ENCODE measurements at regions not wholly inside any gene's neighbourhood (a gene's known extent, or its start where the extent isn't known, plus 50 kb on each side); places are given as distances from the start of the nearest gene placed in this dataset.
A peak's percentile ranks its signal among the peaks of the same experiment; 100 is the strongest.
"Not testable (repeated sequence)": the region's sequence is repeated elsewhere in the genome, so short reads cannot be mapped to it uniquely, and the experiment has no call there.

DNA sequence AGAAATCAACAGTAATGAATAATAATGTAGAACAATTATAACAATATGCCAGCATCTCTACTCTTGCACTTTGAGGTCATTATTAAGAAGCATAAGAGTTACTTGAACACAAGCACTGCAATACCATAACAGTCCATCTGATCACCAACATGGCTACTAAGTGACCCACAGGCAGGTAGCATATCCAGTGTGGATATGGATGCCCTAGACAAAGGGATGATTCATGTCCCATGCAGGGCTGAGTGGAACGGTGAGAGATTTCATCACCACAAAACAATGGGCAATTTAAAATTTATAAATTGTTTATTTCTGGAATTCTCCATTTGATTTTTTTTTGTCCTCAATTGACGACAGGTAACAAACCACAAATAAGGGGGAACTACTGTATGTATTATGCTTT lies 107.7 kb upstream of the TSC22D2 start:
- no peak for DNase-seq

DNA sequence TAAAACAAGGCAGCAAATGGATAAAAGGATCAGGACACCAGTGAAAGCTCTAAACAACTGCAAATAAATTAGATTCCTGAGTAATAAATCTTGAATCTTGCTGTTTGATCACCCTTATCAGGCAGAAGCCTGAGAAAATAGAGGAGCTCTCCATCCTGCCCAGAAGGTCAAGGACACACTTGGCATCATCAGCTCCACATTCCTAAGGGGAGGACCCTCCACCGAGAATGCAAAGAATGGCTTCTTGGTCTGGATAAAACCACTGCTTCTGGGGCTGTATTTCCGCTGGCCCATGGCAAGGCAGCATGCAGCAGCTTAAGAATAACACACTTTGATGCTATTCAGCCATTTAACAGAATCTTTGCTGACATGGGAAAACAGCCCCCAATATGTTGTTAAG lies 108.9 kb upstream of the TSC22D2 start:
- DNase-seq, result no peak

DNA sequence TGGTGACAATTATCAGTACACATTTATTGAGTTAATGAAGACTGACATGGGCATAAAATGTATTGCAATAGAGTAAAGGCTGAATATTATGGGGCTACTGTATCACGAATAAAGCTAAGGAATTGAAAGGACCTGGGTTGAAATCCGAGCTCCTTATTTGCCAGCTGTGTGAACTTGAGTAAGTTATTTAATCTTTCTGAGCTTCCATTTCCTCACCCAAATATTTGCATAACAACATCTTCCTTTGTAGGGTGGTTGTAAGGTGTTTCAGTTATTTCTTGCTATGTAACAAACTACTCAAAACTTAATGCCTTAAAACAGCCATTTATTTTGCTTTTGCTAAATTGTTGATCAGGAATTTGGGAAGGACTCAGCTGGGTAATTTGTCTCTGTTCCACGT lies 111.1 kb upstream of the TSC22D2 start:
- no peak for DNase-seq

DNA sequence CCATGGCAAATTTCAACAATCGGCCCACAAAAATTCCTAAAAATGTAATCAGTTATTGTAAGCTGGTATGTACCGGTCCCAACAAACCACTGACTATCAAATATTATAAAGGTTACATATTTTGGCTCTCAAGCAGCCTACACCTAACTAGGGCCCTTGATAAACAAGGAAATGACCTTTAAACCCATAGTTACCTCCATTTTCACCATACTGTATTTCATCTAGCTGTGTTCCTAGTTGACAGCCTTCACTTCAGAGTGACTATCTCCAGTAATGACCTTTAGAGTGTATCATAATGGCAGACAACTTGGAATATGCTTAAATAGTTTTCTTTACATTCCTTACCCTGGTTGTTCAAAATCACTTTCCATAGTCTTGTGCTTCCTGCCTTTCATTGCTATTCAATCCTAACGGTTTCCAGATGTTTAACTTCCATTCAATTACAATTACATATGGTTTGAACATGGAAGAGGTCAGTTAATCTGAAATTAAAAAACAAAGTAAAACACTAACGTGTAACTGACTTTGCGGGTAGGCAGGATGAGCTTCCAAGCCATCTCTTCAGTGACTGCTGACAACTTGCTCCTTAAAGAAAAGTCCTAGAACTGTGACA lies 111.9 kb upstream of the TSC22D2 start:
- no peak for DNase-seq

DNA sequence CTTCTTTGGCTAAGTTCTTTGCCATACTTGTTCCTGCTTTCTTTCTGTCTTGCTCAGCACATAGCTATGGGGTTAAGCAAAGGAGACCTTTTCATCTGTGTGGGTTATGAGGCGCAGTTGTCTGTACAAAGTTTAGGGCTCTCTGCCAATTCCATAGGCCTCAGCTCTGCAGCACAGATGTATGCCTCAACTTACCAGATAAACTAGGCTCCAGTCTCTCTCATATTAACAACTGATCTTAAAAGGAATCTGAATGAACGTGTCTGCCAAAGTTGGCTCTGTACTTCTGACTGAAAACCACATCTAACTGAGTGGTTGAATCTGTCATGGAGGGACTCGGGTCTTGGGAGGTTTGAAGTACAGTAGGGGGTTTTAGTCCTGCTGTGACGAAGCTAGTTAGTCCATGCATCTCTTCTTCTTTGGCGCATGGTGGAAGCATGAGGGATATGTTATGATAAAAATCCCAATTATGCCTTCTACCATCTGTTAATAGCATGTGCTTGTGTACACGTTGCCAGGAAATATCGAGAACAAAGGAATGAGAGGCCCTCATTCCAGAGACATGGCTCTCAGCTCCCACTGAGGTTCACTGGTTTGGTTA lies 114.6 kb upstream of the TSC22D2 start:
- no peak for DNase-seq

DNA sequence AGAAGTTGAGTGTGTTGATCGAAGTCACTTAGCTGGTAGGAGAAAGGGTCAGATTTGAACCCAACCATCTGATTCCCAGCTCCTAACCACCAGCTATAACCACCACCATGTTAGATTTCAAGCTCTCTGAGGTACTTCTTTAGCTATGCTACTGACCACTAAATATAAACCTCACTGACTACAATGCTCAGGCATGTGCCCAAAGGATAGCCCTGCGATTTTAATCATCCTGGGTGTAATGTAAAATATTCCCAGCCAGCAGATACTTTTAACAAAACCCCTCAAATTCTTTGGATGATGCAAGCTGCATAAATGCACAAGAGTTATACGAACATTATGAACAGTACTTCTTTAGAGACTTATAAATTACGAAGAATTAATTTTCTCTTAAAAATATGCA lies 115.2 kb upstream of the TSC22D2 start:
- no peak for DNase-seq

DNA sequence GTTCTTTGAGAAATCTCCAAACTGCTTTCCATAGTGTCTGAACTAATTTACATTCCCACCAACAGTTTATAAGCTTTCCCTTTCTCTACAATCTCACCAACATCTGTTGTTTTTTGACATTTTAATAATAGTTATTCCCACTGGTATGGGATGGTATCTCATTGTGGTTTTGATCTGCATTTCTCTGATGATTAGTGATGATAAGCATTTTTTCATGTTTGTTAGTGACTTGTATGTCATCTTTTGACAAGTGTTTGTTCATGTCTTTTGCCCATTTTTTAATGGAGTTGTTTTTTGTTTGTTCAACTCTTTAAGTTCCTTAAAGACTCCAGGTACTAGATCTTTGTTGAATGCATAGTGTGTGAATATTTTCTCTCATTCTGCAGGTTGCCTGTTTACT lies 116.6 kb upstream of the TSC22D2 start:
- no peak for DNase-seq

DNA sequence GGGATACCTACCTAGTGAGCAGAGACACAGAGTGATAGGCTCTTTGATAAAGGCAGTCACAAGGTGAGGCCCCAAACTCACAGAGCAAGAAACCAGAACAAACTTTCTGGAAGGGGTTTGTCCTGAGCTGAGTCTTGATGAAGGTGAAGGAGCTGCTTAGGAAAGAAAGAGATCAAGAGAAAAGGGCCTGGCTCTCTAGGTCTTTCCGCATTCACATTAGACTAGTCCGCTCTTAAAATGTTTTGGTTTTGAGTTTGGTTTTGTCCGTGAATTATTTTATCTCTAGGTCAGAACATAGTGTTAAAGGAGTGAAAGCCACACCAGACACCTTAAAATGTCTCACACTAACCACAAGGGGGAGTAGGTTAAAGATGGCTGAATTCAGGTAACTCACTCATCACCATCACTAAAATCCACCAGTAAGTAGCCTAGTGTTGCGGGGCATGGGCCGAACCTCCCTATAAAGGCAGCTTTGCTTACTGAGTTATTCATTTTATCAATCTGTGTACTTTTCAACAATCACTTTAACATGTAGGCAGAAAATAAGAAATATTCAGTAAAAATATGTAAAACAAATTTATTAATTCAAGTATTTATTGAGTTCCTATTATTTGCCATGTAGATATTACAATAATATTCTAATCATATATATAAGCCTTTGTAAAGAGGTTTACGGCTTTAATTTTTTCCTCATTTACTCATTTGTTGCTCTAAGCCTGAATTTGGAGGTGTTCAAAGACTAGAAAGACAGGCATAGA lies 121.5 kb upstream of the TSC22D2 start:
- peak; percentile 28 for DNase-seq

DNA sequence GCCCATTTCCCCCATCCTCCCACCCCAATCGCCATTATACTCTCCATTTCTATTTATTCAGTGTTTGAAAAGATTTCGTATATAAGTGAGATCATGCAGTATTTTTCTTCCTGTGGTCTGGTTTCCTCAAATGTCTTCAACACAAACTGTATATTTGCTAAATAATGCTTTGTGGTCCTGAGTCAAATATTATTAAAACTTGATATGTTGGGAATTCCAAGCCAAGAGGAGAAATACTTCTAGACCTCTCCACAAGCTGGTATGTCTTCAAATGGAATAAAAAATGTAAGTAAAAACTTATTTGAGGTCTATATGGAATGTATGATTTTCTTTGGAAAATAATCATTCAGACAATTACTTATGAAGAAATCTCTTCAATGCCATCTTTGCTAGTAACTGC lies 122.5 kb upstream of the TSC22D2 start:
- no peak for DNase-seq

DNA sequence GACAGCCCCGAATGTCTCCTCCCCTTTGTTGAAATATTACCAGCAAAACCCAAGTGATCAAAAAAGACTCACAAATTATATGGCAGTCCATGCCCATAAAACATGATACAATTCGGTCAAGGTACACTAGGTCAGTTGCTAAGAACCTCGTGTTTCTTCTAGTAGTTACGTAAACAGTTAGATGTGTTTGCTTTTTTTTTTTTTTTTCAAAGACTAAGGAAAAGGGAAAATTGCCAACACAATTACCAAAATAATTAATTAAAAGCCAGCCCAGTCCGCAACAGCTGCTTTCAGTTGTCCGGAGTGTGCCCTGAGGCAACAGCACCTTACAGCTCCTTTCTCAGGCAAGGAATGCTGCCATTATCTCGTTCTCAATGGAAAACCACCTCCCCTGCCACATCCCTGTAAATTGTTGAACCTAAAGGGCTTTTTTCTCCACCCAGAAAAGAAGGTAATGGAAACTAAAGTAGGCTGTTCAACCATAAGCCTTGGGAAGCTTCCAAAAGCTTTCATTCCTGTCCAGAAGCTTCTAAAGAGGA lies 129.2 kb upstream of the TSC22D2 start:
- DNase-seq, result peak; percentile 40

DNA sequence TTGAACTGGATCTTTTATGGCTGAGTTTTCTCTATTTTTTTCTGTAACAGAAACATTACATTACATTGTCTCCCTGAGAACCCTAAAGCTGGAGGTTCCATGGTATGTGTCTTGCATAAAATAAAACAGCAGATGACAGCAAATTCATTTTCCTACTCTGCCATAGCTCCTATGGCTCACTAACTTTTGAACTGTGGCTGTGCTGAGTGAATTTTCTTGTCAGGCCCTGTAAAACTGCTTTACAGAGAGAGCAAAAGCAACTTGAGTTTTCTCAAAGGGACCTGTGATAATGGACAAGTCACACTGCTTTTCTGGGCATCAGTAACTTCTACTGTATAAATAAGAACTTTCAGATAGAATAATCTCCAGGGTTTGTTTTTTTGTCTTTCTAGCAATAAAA lies 129.9 kb upstream of the TSC22D2 start:
- DNase-seq, result no peak

DNA sequence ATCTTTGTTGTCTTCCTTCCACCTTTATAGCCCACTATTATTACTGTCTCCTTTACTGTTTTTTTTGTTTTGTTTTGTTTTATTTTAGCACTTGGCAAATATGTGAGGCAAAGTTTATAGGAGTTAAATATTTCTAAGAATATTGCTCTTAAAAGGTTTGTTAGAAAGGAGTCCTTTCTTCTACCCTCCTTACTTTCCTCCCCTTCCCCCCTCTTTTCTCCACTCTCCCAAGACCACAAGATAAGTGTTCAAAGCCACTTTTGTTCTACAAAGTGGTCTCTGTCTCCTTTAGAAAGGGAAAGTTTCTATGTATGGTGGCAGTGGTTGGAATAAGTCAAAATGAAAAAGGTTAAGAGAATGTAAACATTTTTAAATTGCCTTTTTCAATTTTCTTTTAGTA lies 130.7 kb upstream of the TSC22D2 start:
- DNase-seq, result no peak

DNA sequence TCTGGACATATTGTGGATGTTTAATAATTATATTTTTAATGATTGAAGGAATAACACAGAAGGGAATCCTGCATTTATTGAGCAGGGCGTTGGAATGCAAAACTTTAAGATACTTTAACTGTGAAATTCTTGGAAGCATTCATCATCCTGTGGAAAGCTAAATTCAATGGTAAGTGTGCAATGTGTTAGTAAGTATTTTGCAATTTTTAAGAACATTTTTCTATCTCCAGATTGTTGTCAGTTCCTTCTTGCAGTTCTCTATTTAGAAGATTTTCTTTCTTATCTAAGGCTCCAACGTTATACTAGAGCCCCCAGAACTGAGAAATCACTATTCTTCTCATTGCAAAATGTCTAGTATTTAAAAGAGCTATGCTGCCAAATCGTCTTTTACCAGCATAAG lies 132.2 kb upstream of the TSC22D2 start:
- DNase-seq, result no peak

DNA sequence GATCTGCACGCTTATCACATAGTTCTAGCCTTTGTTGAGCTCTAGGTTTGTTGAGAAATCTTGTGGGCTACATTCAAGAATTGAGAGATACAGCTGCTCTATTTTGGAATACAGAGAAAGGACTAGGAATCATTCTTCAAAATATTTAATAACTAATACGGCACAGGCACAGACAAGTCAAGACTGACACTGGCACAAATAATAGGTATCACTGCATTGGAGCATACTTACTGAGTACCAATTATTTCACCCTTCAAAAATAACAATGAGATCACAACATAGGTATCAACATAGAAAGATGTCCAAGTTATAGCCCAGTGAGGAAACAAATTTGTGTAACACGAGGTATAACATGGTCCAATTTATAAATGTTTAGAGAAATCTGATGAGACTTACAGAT lies 133.7 kb upstream of the TSC22D2 start:
- no peak for DNase-seq

DNA sequence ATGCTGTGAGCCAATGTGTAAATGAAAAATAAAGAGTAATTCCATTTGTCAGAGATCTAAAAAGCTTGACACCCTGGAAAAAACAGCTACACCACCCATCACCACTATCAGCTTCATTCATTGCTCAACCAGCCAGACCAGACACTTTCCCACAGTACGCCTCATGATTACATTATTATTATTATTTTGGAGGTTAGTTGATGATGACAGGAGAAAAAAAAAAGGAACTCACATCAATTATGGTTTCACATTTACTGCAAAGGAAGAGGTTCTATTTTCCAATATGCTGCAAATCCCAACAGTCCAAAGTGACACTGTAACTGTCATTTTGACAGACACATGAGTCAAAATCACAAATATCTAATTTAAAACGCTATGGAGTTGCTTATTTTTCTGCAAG lies 134.7 kb upstream of the TSC22D2 start:
- no peak for DNase-seq

DNA sequence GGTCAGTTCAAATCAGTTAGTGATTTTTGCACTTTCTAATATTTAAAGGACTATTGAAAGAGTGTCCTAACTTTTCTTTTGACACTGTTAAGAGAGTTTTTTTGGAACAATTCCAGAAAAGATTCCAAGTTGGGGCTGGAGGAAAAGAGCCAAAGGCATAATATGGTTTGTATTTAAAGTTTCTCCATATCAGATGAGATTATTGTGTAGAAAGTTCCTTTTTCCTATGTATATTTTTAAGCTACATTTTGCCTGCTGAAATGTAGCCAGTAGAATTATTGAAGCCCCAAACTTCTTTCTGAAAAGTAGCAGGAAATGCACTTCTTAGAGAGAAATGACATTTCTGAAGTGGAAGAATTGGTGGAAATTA lies 136.5 kb upstream of the TSC22D2 start:
- no peak for DNase-seq

DNA sequence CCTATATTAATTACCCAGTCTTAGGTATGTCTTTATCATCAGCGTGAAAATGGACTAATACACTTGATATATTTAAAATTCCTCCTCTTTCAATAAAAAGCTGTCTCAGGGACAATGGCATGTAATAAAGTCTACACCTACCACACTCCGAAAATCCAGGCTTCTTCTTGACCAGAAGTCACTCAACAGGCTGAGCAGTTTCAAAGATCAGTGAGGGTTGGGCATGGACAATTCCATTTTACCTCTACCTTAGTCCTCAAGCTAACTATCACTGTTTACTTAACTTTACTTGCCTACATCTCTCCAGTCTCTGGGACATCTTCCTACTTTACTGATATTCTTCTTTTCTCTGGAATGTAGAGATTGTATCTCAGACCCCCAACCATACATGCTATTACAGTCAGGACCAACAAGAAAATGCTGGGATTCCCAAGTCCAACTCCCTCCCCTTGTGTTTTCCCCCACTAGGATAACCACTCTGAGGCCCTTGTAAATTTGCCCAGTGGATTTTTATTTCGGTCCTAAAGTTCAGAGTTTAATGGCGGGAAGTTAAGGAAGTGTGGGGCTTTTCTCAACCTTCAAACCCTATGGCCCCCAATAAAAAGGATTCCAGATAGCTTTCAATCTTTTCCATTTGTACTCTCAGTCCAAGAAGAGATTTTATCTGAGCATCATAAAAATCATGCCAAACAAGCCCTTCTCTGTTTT lies 137.1 kb upstream of the TSC22D2 start:
- no peak for DNase-seq

DNA sequence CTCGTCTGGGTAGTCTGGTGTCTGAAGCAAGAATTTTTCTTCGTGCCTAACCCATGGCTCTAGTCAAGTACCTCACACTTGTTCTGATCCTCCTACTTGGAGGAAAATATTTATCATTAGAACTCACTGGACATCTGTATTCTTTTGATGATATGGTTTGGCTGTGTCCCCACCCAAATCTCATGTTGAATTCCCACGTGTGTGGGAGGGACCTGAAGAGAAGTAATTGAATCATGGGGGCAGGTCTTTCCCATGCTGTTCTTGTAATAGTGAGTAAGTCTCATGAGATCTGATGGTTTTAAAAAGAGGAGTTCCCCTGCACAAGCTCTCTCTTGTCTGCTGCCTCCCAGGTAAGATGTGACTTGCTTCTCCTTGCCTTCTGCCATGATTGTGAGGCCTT lies 137.7 kb upstream of the TSC22D2 start:
- not testable (repeated sequence) for DNase-seq

DNA sequence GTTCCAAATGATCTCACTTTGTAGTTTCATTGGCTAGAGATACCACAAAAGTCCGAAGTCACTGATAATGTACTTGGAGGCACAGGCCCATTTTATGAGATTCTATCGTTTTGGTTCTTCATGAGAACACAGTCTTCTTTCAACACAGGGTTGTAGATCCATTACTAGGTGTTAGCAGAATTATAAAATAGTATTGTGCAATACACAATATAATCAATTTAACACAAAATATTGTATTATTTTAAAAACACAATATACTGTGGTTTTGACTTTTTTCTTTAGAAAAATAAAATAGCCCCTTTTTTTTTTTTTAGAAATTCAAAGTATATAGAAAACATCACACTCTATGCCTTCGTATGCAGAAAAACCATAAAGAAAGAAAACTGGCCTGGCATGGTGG lies 138.6 kb upstream of the TSC22D2 start:
- no peak for DNase-seq

DNA sequence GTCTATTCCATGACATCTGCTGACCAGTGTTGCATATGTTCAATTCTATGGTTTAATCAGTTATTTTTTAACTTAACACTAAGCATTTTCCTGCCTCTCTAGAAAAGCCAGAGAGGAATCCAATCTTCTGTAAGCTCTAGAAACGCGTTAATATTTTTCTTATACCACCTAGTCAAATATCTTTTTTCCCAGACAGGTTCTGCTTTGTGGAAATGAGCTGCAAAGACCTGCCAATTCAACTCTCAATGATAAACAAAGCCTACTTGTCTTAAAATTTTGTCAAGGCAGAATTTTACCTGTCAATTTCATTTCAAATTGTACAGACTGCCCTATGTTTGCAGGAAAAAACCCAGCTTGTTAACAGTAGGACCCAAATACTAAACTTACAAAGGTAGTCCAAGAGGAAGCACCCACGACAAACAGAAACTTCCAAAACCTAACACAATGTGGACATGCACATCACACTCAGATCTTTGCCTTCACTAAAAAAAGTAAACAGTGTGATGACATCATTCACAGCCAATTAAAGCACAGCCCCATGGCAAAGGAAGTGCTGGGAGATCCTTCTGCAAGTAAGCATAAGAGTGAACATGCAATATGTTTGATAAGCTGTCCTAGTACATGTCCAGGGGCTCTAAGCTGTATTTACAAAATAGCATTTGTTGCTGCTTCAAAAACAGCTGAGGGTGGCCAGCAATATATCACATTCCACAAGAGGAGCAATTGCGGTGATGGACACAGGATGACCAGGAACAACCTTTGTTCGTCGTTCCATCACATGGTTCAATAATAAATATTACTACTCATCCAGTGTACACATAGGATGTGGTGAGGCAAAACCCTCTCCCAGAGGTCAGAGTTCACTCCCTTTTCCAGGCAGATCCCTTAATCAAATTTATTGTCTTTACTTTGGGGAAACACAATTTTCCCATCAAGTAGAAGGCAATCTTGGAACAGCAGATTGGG lies 139.4 kb upstream of the TSC22D2 start:
- peak; percentile 35 for DNase-seq

DNA sequence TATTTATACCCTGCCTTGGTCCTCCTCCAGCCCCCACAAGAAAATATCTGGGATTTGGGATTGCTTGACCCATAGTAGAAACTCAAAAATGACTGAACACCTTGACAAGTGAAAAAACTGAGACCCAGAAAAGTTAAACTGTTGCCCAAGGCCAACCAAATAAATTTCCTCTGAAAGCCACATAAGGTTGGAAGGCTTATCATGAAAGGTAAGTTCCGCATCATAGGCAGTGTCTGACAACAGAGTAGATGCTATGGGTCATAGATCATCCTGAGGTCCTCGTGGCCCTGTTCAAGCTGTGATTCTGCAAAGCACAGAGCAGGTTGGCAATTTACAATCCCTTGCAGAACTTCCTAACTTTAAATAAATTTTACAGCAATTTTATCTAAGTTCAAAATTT lies 140.8 kb upstream of the TSC22D2 start:
- no peak for DNase-seq

DNA sequence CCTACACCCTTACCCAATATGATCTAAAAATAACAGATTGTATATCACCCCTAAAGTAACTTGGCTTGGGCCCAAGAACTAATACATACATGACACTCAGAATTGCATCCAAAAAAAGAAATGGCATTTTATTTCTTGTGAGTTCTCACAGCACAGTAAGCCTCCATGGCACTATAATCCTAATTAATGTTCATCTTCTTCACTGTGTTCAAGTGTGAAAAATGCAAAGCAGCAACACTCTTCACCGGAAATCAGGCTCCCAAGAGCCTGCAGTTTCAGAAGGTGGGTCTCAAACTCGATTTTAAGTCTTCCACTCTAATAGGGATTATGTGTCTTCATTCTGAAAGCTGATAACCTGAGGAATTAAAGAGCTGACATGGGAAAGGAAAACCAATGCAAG lies 142.8 kb upstream of the TSC22D2 start:
- no peak for DNase-seq
